MCF 10A (cell line): ENCODE measurements at regions not wholly inside any gene's neighbourhood (a gene's known extent, or its start where the extent isn't known, plus 50 kb on each side); places are given as distances from the start of the nearest gene placed in this dataset.
A peak's percentile ranks its signal among the peaks of the same experiment; 100 is the strongest.
"Not testable (repeated sequence)": the region's sequence is repeated elsewhere in the genome, so short reads cannot be mapped to it uniquely, and the experiment has no call there.

Source experiments
- BruUV-seq: library from RNA; stranded (reverse); fragments of 400-500 nt; replicated peaks from 2 replicates; lab custom pipeline; 2021; lab: Mats Ljungman, UMichigan
- CTCF ChIA-PET: fragments of 300-600 bp; sonication (Branson Sonifier 250); formaldehyde crosslinking; extraction: SDS; loops from one replicate; lab custom pipeline; 2021; ENCODE audit warnings: antibody characterized with exemption, inconsistent platforms; lab: Yijun Ruan, JAX
- POLR2A ChIA-PET: fragments of 300-600, 350-650 bp; sonication (Branson Sonifier 250); formaldehyde crosslinking; extraction: SDS; loops from one replicate; lab custom pipeline; 2020; ENCODE audit warnings: antibody characterized with exemption, inconsistent platforms; lab: Yijun Ruan, JAX
- DNase-seq: peaks from one replicate; pipeline ENCODE4 v3.0.0-alpha.2; 2018; ENCODE audit not compliant: unreplicated experiment
- H3K27ac Mint-ChIP-seq: one replicate; pipeline ENCODE4 v1.8.0; 2022; ENCODE audit warnings: mild to moderate bottlenecking, low read depth, mixed read lengths; ENCODE audit not compliant: unreplicated experiment
- H3K27me3 Mint-ChIP-seq: one replicate; pipeline ENCODE4 v1.8.0; 2022; ENCODE audit warnings: mixed read lengths; ENCODE audit not compliant: insufficient read depth, unreplicated experiment
- H3K36me3 Mint-ChIP-seq: one replicate; pipeline ENCODE4 v1.8.0; 2022; ENCODE audit warnings: mild to moderate bottlenecking, moderate library complexity, mixed read lengths; ENCODE audit not compliant: insufficient read depth, unreplicated experiment
- H3K4me1 Mint-ChIP-seq: one replicate; pipeline ENCODE4 v1.8.0; 2022; ENCODE audit warnings: mixed read lengths; ENCODE audit not compliant: insufficient read depth, unreplicated experiment
- H3K4me3 Mint-ChIP-seq: one replicate; pipeline ENCODE4 v1.8.0; 2022; ENCODE audit warnings: mild to moderate bottlenecking, moderate library complexity, mixed read lengths; ENCODE audit not compliant: unreplicated experiment
- H3K9me3 Mint-ChIP-seq: one replicate; pipeline ENCODE4 v1.8.0; 2022; ENCODE audit warnings: mixed read lengths; ENCODE audit not compliant: unreplicated experiment
- CTCF ChIP-seq: fragments of 200-600 bp; IDR thresholded peaks from one replicate; pipeline ENCODE4 v1.8.0; 2022; ENCODE audit warnings: antibody characterized with exemption, mild to moderate bottlenecking; ENCODE audit not compliant: unreplicated experiment
- intact Hi-C: fragments of 100-400 bp; cut with micrococcal nuclease; formaldehyde crosslinking; loops from 2 replicates; pipeline ENCODE4 v1.14.1; 2022

DNA sequence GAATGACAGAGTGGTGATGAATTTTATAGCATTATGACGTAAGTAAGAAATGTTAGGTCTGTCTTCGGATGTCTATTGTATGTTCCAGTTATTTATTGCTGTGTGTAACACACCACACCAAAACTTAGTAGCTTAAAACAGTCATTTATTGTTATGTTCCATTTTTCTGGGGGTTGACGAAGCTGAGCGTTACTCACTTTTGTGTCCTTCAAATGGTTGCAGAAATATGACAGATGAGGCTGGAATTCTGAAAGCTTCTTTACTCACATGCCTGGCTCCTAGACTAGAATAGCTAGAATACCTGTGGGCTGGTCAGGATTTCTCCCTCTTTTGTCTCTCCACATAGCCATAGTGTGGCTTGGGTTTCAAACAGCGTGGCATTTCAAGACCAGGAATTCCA, 62.1 kb upstream of the S1PR1 start:
- intact Hi-C loops, result no loop called here
- peak overlapping the region; percentile 36 for H3K27ac Mint-ChIP-seq
- CTCF ChIA-PET, result interaction anchor here (1.4 to 1.5 kb wide), 2 partner anchors 64 to 114 kb away, joined by 3 to 6 read pairs; no protein-coding TSS in a partner anchor
- H3K4me1 Mint-ChIP-seq, result peaks cover 8% of the 10 kb centered on the region
- no peak overlapping the region for H3K4me3 Mint-ChIP-seq
- no peaks in the 10 kb centered on the region for H3K27me3 Mint-ChIP-seq
- no peaks in the 10 kb centered on the region for H3K9me3 Mint-ChIP-seq
- POLR2A ChIA-PET, result interaction anchor here (0.6 to 1.1 kb wide), 3 partner anchors 23 to 249 kb away, joined by 3 to 4 read pairs (median 3); no protein-coding TSS in a partner anchor
- DNase-seq, result peak; percentile 36
- no peak for TF ChIP-seq CTCF
- no peaks in the 10 kb centered on the region for H3K36me3 Mint-ChIP-seq
- no TSS peak for BruUV-seq

- H3K9me3 Mint-ChIP-seq, BruUV-seq, H3K27ac Mint-ChIP-seq, H3K4me3 Mint-ChIP-seq, H3K27me3 Mint-ChIP-seq, H3K4me1 Mint-ChIP-seq, H3K36me3 Mint-ChIP-seq, DNase-seq, intact Hi-C loops: not testable (repeated sequence)
- CTCF ChIA-PET, result interaction anchor here (1.5 kb wide), 1 partner anchor 114 kb away, joined by 6 read pairs; no protein-coding TSS in a partner anchor
- POLR2A ChIA-PET, result interaction anchor here (0.6 to 1.1 kb wide), 2 partner anchors 23 to 30 kb away, joined by 3 to 4 read pairs; no protein-coding TSS in a partner anchor
Measured at GRCh38 chr1:101174298-101174697, 62.5 kb upstream of the S1PR1 start.

- ChIA-PET POLR2A (no interaction called here), CTCF (interaction anchor here (0.6 kb wide), 1 partner anchor 202 kb away, joined by 4 read pairs; no protein-coding TSS in a partner anchor)
- no peak for TF ChIP-seq CTCF
- Mint-ChIP-seq H3K36me3 (no peaks in the 10 kb centered on the region), H3K4me1 (peaks cover 8% of the 10 kb centered on the region), H3K9me3 (no peaks in the 10 kb centered on the region), H3K4me3 (no peak overlapping the region), H3K27ac (no peak overlapping the region), H3K27me3 (no peaks in the 10 kb centered on the region)
- no TSS peak for BruUV-seq
- no peak for DNase-seq
- intact Hi-C loops, result no loop called here
Measured at GRCh38 chr1:101170506-101171050, 66.2 kb upstream of the S1PR1 start.

DNA sequence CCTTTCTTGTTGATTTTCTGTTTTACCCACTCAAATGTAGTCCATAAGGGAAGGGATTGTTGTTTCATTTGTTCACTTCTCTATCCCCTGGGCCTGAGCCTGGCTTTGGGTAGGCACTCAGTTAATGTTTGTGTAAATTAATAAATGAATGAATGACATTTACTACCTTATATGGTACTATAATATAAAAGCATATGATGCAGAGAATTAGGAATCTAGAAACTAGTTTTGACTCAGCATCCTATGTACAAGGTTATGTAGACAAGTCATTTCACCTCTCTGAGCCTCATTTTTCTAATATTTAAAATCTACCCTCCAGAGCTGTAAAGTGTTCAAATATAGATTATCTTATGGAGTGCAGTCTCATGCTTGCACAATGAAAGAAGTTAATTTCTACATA, 68.9 kb upstream of the S1PR1 start:
- Mint-ChIP-seq H3K4me1 (no peaks in the 10 kb centered on the region), H3K9me3 (no peaks in the 10 kb centered on the region), H3K4me3 (no peak overlapping the region), H3K36me3 (no peaks in the 10 kb centered on the region), H3K27ac (no peak overlapping the region), H3K27me3 (no peaks in the 10 kb centered on the region)
- no TSS peak for BruUV-seq
- CTCF ChIA-PET, result no interaction called here
- POLR2A ChIA-PET, result no interaction called here
- no peak for TF ChIP-seq CTCF
- DNase-seq, result no peak
- intact Hi-C loops, result no loop called here
